Liver (tissue), 8 donors: ENCODE measurements at regions not wholly inside any gene's neighbourhood (a gene's known extent, or its start where the extent isn't known, plus 50 kb on each side); places are given as distances from the start of the nearest gene placed in this dataset.

ENCODE experiments used
- DNase-seq: peaks from one replicate; pipeline ENCODE4 v3.0.0-alpha.2; 2017; ENCODE audit warnings: low spot score
- H3K27ac ChIP-seq, 2 donors: one replicate each; pipeline ENCODE4 v1.7.0; 2013; ENCODE audit warnings: inconsistent platforms in 2 of 2, low read length in 2 of 2, control low read depth in 1 of 2, low read depth in 1 of 2, mild to moderate bottlenecking in 1 of 2
- H3K27me3 ChIP-seq, 4 donors: one replicate each; pipeline versions ENCODE4 v1.6.1 to v1.7.0; 2013; ENCODE audit warnings: low read length in 3 of 4, inconsistent platforms in 1 of 4, mild to moderate bottlenecking in 1 of 4, moderate library complexity in 1 of 4; ENCODE audit not compliant: control insufficient read depth in 4 of 4, insufficient read depth in 4 of 4
- H3K36me3 ChIP-seq, 4 donors: one replicate each; pipeline versions ENCODE4 v1.6.1 to v1.7.0; 2013; ENCODE audit warnings: low read length in 3 of 4, mild to moderate bottlenecking in 3 of 4, low read depth in 1 of 4, moderate library complexity in 1 of 4; ENCODE audit not compliant: control insufficient read depth in 4 of 4, insufficient read depth in 3 of 4
- H3K4me1 ChIP-seq, 4 donors: one replicate each; pipeline versions ENCODE4 v1.6.1 to v1.7.0; 2013; ENCODE audit warnings: low read length in 3 of 4, mild to moderate bottlenecking in 3 of 4, moderate library complexity in 1 of 4; ENCODE audit not compliant: control insufficient read depth in 4 of 4, insufficient read depth in 4 of 4
- H3K4me3 ChIP-seq, 3 donors: one replicate each; pipeline versions ENCODE4 v1.6.1 to v1.7.0; 2013; ENCODE audit warnings: low read length in 3 of 3, control low read depth in 1 of 3, low read depth in 1 of 3, mild to moderate bottlenecking in 1 of 3
- H3K9ac ChIP-seq, 2 donors: one replicate each; pipeline ENCODE4 v1.7.0; 2013; ENCODE audit warnings: low read length in 2 of 2, mild to moderate bottlenecking in 2 of 2, moderate library complexity in 2 of 2, control low read depth in 1 of 2, low read depth in 1 of 2
- H3K9me3 ChIP-seq, 4 donors: one replicate each; pipeline versions ENCODE4 v1.6.1 to v1.7.0; 2013; ENCODE audit warnings: low read length in 3 of 4; ENCODE audit not compliant: control insufficient read depth in 4 of 4
- ATF3 ChIP-seq: IDR thresholded peaks from 2 replicates; pipeline ENCODE4 v1.6.1; 2016; ENCODE audit warnings: antibody characterized with exemption
- CTCF ChIP-seq: fragments of 150-350 bp; IDR thresholded peaks from 2 replicates; pipeline ENCODE4 v1.5.1; 2017; ENCODE audit warnings: improper control_type of control experiment, low read depth, low read length; ENCODE audit not compliant: missing input control
- EGR1 ChIP-seq, 2 donors: IDR thresholded peaks; 2 replicates each; pipeline ENCODE4 v1.6.1; 2016 to 2018; ENCODE audit warnings: antibody characterized with exemption in 2 of 2, low read depth in 2 of 2
- FOXA1 ChIP-seq: IDR thresholded peaks from 2 replicates; pipeline ENCODE4 v1.6.1; 2016; ENCODE audit warnings: antibody characterized with exemption
- FOXA2 ChIP-seq: IDR thresholded peaks from 2 replicates; pipeline ENCODE4 v1.6.1; 2016; ENCODE audit warnings: antibody characterized with exemption
- GABPA ChIP-seq, 2 donors: IDR thresholded peaks in 1 of 2; conservative IDR thresholded peaks in 1 of 2; 2 replicates each; pipeline ENCODE4 v1.6.1; 2016; ENCODE audit warnings: antibody characterized with exemption in 2 of 2, mild to moderate bottlenecking in 1 of 2, moderate library complexity in 1 of 2
- HNF4A ChIP-seq, 2 donors: conservative IDR thresholded peaks; 2 replicates each; pipeline ENCODE4 v1.6.1; 2016; ENCODE audit warnings: antibody characterized with exemption in 2 of 2, mild to moderate bottlenecking in 2 of 2
- HNF4G ChIP-seq: IDR thresholded peaks from 2 replicates; pipeline ENCODE4 v1.6.1; 2016; ENCODE audit warnings: antibody characterized with exemption
- JUND ChIP-seq, 2 donors: IDR thresholded peaks; 2 replicates each; pipeline ENCODE4 v1.6.1; 2016; ENCODE audit warnings: antibody characterized with exemption in 2 of 2
- MAX ChIP-seq: IDR thresholded peaks from 2 replicates; pipeline ENCODE4 v1.6.1; 2016; ENCODE audit warnings: antibody characterized with exemption
- NR2F2 ChIP-seq: IDR thresholded peaks from 2 replicates; pipeline ENCODE4 v1.6.1; 2016; ENCODE audit warnings: antibody characterized with exemption
- RAD21 ChIP-seq, 2 donors: IDR thresholded peaks; 2 replicates each; pipeline ENCODE4 v1.6.1; 2016; ENCODE audit warnings: antibody characterized with exemption in 2 of 2, mild to moderate bottlenecking in 2 of 2
- REST ChIP-seq: IDR thresholded peaks from 2 replicates; pipeline ENCODE4 v1.6.1; 2016; ENCODE audit warnings: antibody characterized with exemption, mild to moderate bottlenecking
- RXRA ChIP-seq, 2 donors: IDR thresholded peaks; 2 replicates each; pipeline ENCODE4 v1.6.1; 2017 to 2018; ENCODE audit warnings: antibody characterized with exemption in 2 of 2, mild to moderate bottlenecking in 1 of 2
- SP1 ChIP-seq: IDR thresholded peaks from 2 replicates; pipeline ENCODE4 v1.6.1; 2018; ENCODE audit warnings: antibody characterized with exemption, mild to moderate bottlenecking
- TAF1 ChIP-seq: conservative IDR thresholded peaks from 2 replicates; pipeline ENCODE4 v1.6.1; 2016; ENCODE audit warnings: antibody characterized with exemption, mild to moderate bottlenecking
- YY1 ChIP-seq: IDR thresholded peaks from 2 replicates; pipeline ENCODE4 v1.6.1; 2016; ENCODE audit warnings: antibody characterized with exemption, mild to moderate bottlenecking
- ZBTB33 ChIP-seq: IDR thresholded peaks from 2 replicates; pipeline ENCODE4 v1.6.1; 2016; ENCODE audit warnings: antibody characterized with exemption
- WGBS: extraction: QIAGEN DNeasy Blood & Tissue Kit; methylation state at CpG from one replicate; pipeline ENCODE4 v1.1.7; 2013; 5-methylcytosine and 5-hydroxymethylcytosine counted together
- donor health status: healthy.
- donor health status: healthy.
- donor health status: healthy.
- donor health status: healthy.
- donor health status: healthy.

- no peak overlapping the region for H3K4me3 ChIP-seq
- H3K4me1 ChIP-seq = no peaks in the 10 kb centered on the region
- H3K9ac ChIP-seq = no peak overlapping the region
- H3K27ac ChIP-seq = no peak overlapping the region
- peaks cover 0 to 2% (median 0%) of the 10 kb centered on the region in 4 donors for H3K27me3 ChIP-seq
- no peaks in the 10 kb centered on the region for H3K9me3 ChIP-seq
- no peak for DNase-seq
- no peak for TF ChIP-seq TAF1
- no peak for TF ChIP-seq RAD21 (IDR thresholded peaks at IDR 0.05)
- TF ChIP-seq FOXA2 = no peak
- TF ChIP-seq GABPA (IDR thresholded peaks at IDR 0.05 in 1 of 2, conservative IDR thresholded peaks at IDR 0.05 in 1 of 2) = no peak
- no peak for TF ChIP-seq HNF4A (conservative IDR thresholded peaks at IDR 0.05)
- TF ChIP-seq NR2F2 = no peak
- no peak for TF ChIP-seq ATF3
- no peak for TF ChIP-seq RXRA (IDR thresholded peaks at IDR 0.05)
- TF ChIP-seq FOXA1 = no peak
- no peak for TF ChIP-seq YY1
- TF ChIP-seq ZBTB33 = no peak
- no peak for TF ChIP-seq SP1
- TF ChIP-seq HNF4G = no peak
- TF ChIP-seq REST = no peak
- no peak for TF ChIP-seq MAX
- TF ChIP-seq EGR1 (IDR thresholded peaks at IDR 0.05; ENCODE audit: low read depth in 2 of 2) = no peak
- TF ChIP-seq JUND (IDR thresholded peaks at IDR 0.05) = no peak
- no peak for TF ChIP-seq CTCF
- 92% methylated on average over 9 of the region's 9 CpGs for WGBS
- H3K36me3 ChIP-seq = no peaks in the 10 kb centered on the region
These were observed 75.5 kb downstream of the HMX1 start for GRCh38 chr4:8796096-8796495.
